ENCODE measurements at regions not wholly inside any gene's neighbourhood (a gene's known extent, or its start where the extent isn't known, plus 50 kb on each side); places are given as distances from the start of the nearest gene placed in this dataset.

DNA sequence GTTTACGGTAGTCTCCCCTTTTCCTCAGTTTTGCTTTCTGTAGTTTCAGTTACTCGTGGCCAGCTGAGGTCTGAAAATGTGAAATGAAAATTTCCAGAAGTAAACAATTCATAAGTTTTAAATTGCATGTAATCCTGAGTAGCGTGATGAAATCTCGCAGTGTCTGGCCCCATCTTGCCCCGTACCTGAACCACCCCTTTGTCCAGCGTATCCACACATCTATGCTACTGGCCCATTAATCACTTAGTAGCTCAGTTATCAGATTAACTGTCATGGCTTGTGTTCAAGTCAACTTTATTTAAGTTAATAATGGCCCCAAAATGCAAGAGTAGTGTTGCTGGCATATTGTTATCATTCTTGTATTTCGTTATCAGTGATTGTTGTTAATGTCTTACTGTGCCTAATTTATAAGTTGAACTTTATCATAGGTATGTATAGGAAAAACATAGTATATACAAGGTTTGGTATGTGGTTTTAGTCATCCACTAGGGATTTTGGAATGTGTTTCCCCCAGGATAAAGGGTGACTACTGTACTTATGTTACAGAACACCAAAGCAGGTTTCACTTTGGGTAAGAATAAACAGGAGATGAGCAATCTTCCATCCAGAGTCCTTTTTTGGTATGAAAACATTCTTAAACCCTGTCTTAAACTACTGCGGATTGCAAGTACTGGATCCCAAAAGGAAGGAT is 118.4 kb upstream of the KCNN2 start:
- TF ChIP-seq CTCF (IDR thresholded peaks at IDR 0.05; ENCODE audit: low read length), result no peak
- no peak for TF ChIP-seq EZH2 (IDR thresholded peaks at IDR 0.05; ENCODE audit: borderline replicate concordance, low read length)
